NT2/D1 (cell line): ENCODE measurements at regions not wholly inside any gene's neighbourhood (a gene's known extent, or its start where the extent isn't known, plus 50 kb on each side); places are given as distances from the start of the nearest gene placed in this dataset.

Experiments used
- DNase-seq: peaks from one replicate; pipeline ENCODE4 v3.0.0-alpha.2; 2011; ENCODE audit warnings: low read depth, low spot score
- H3K27me3 ChIP-seq: 2 replicates; pipeline ENCODE4 v1.6.0; 2011; ENCODE audit warnings: mild to moderate bottlenecking; ENCODE audit not compliant: insufficient read length, insufficient read depth
- H3K36me3 ChIP-seq: 2 replicates; pipeline ENCODE4 v1.6.1; 2011; ENCODE audit warnings: mild to moderate bottlenecking, low read length, mixed read lengths; ENCODE audit not compliant: insufficient read depth, insufficient read length
- H3K4me1 ChIP-seq: 2 replicates; pipeline ENCODE4 v1.5.1; 2011; ENCODE audit not compliant: insufficient read depth, insufficient read length
- H3K4me3 ChIP-seq: 2 replicates; pipeline ENCODE4 v1.5.1; 2011; ENCODE audit warnings: low read depth; ENCODE audit not compliant: insufficient read length
- H3K9ac ChIP-seq: 2 replicates; pipeline ENCODE4 v1.6.0; 2011; ENCODE audit warnings: low read depth; ENCODE audit not compliant: insufficient read length
- H3K9me3 ChIP-seq: 2 replicates; pipeline ENCODE4 v1.5.1; 2011; ENCODE audit warnings: mild to moderate bottlenecking, low read length; ENCODE audit not compliant: insufficient read depth
- SUZ12 ChIP-seq: IDR thresholded peaks from 2 replicates; pipeline ENCODE4 v1.6.1; 2011; ENCODE audit not compliant: insufficient read length, insufficient read depth; ENCODE audit errors: extremely low read depth
- YY1 ChIP-seq: IDR thresholded peaks from 2 replicates; pipeline ENCODE4 v1.6.1; 2011; ENCODE audit not compliant: insufficient read length, insufficient read depth
- ZNF274 ChIP-seq: IDR thresholded peaks from 2 replicates; pipeline ENCODE4 v1.6.1; 2011; ENCODE audit warnings: mild to moderate bottlenecking, low read depth, low read length

DNA sequence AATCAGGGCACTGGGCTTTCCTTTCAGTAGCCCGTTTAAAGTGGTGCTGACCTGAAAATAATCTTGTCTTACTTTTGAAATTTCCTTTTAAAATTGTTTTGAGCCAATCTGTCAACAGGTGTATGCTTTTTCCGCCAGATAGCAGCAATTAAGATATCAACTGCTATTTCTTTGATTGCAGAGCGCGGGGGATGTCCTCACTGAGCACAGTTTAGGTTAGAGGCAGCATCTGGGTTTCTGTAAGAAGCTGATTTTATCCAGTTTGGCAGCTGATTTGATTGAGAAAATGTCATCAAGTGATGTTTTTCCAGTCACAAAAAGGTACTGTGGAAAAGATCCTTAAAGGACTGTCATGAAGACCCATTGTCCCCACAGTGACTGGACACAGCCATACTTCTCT, 371.8 kb downstream of the ADAMTS20 start:
- Histone ChIP-seq H3K9ac (no peak overlapping the region), H3K36me3 (no peaks in the 10 kb centered on the region), H3K27me3 (no peaks in the 10 kb centered on the region), H3K4me1 (no peaks in the 10 kb centered on the region), H3K4me3 (no peak overlapping the region), H3K9me3 (peaks cover 32% of the 10 kb centered on the region; the same call in 1 of the 2 replicates)
- no peak for TF ChIP-seq SUZ12
- TF ChIP-seq YY1, result no peak
- no peak for TF ChIP-seq ZNF274
- no peak for DNase-seq

DNA sequence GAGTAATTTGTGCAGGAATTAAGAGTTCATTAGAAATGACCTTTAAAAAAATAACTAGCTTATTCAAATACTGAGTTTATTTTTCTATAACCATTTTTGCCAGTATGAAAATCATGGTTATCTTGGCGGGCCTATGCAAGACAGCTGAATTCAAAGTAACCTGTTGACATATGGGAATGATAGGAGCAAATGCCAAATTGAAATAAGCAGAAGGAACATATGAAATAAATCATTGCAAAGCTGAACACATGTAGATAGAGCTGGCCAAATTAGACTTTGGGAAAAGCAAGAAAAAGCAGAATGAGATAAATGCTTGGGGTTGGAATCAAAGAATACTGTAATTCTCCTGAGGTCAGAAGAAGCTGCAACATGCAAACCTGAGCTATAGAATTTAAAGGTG, 372.5 kb downstream of the ADAMTS20 start:
- H3K4me3 ChIP-seq, result no peak overlapping the region
- H3K36me3 ChIP-seq, result no peaks in the 10 kb centered on the region
- H3K9me3 ChIP-seq, result peaks cover 32% of the 10 kb centered on the region; the same call in 1 of the 2 replicates
- H3K9ac ChIP-seq, result no peak overlapping the region
- no peak for DNase-seq
- H3K4me1 ChIP-seq, result no peaks in the 10 kb centered on the region
- no peaks in the 10 kb centered on the region for H3K27me3 ChIP-seq
- TF ChIP-seq ZNF274, result no peak
- no peak for TF ChIP-seq YY1

DNA sequence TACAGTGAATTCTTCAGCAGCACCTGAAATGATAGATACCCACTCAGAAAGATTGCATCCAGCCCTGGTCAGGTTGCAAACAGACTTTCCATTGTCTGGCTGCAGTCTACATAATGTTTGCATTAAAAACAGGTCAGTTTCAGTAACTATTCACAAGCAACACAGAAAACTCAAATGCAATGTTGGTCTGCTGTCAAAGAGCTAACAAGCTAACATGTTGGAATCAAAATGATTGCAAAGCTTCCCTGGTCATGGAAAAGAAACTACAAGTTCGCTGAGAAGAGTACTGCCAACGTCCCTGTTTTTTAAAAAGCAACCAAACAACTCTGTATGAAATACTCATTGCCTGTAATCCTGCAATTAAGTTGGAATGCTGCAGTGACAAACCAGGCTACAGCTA, 374.7 kb downstream of the ADAMTS20 start:
- no peak for DNase-seq
- H3K4me1 ChIP-seq, result no peaks in the 10 kb centered on the region
- no peaks in the 10 kb centered on the region for H3K27me3 ChIP-seq
- no peak overlapping the region for H3K9ac ChIP-seq
- no peaks in the 10 kb centered on the region for H3K36me3 ChIP-seq
- H3K9me3 ChIP-seq, result peaks cover 19% of the 10 kb centered on the region; the same call in 1 of the 2 replicates
- TF ChIP-seq ZNF274 (no peak), YY1 (no peak), SUZ12 (no peak)
- no peak overlapping the region for H3K4me3 ChIP-seq

DNA sequence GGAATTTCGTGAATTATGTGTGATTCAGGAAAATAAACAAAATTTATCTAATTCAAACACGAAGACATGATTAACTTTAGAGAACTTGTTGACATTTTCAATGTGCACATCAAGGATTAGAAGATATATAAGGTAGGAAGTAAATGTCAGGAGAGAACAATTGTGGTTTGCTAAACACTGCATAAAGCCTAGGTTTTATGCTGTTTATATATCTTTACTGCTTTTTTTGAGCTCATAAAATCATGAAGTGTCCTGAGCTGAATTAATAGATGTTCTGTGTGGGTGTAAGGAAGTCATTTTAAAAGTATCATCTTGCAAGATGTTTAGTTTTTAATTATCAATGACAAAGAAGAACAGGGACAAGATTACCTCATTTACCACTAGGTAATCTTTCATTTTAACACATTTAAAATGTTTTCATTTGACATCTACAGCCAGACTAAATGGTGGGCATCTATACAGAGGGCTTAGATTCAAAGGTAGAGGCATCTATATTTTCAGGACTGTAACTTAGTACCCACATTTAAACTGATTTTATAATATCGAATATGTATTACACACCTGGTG, 382.8 kb downstream of the ADAMTS20 start:
- no peak for TF ChIP-seq SUZ12
- no peak for TF ChIP-seq YY1
- TF ChIP-seq ZNF274, result no peak
- no peak for DNase-seq
- Histone ChIP-seq H3K9me3 (no peaks in the 10 kb centered on the region), H3K36me3 (no peaks in the 10 kb centered on the region), H3K27me3 (no peaks in the 10 kb centered on the region), H3K4me3 (no peak overlapping the region), H3K4me1 (no peaks in the 10 kb centered on the region), H3K9ac (no peak overlapping the region)

DNA sequence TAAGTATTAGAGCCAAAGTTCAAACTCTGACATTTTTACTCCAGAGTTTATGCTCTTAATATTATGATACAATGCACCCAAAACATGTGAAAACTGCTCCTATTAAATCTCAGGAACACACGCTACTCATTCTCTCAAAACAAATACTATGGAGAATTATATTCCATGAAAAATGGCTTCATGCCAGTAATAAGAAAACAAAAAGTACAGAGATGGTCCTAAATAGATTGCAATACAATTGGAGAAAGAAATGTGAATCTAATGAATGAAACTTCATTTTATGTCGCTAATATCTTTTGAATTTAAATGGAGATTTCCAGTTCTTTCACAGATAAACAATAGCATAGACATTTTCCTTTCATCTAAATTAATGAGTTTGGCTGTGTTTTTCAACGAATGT, 384.3 kb downstream of the ADAMTS20 start:
- no peaks in the 10 kb centered on the region for H3K36me3 ChIP-seq
- no peak for DNase-seq
- H3K4me1 ChIP-seq, result no peaks in the 10 kb centered on the region
- H3K4me3 ChIP-seq, result no peak overlapping the region
- H3K27me3 ChIP-seq, result no peaks in the 10 kb centered on the region
- no peak overlapping the region for H3K9ac ChIP-seq
- no peak for TF ChIP-seq YY1
- no peak for TF ChIP-seq ZNF274
- TF ChIP-seq SUZ12, result no peak
- H3K9me3 ChIP-seq, result no peaks in the 10 kb centered on the region

DNA sequence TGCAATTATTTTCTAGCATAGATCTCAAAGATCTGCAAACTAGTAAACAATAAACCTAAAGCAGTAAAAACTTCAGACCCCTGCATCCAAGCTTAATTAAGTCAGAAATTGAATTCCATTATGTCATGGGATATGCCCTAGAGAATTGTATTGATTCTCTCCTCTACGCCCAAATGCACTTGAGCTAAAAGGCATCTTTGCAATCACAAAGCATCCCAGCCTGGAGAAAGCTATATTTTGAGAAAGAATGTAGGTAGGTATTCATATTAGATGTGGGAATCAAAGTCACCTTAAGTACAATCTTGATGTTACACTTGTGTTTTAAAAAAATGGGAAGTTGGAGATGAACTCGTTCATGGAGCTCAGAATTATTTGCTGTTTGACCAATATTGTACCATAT, 386.7 kb downstream of the ADAMTS20 start:
- no peaks in the 10 kb centered on the region for H3K4me1 ChIP-seq
- no peak for TF ChIP-seq YY1
- no peak for TF ChIP-seq SUZ12
- no peak for TF ChIP-seq ZNF274
- H3K9ac ChIP-seq, result no peak overlapping the region
- no peak for DNase-seq
- no peak overlapping the region for H3K4me3 ChIP-seq
- no peaks in the 10 kb centered on the region for H3K9me3 ChIP-seq
- H3K27me3 ChIP-seq, result no peaks in the 10 kb centered on the region
- no peaks in the 10 kb centered on the region for H3K36me3 ChIP-seq

DNA sequence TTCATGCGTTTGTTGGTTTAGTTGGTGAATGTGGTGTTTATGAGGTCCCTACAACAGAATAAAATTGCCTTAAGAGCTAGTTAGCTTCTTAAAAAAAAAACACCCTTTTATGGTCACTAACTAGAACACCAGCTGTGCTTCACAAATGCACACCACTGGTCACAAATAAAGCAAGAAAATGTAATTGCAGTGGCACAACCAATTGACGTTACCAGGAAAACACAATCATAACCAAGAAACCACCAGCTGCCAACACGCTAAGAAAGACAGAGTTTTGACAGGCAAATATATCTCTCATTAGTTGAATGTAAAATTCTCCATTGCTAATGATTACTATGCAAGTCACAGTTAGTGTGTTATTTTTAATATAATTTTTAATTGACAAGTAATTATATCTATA, 389.9 kb downstream of the ADAMTS20 start:
- TF ChIP-seq ZNF274 (no peak), SUZ12 (no peak), YY1 (no peak)
- Histone ChIP-seq H3K27me3 (no peaks in the 10 kb centered on the region), H3K36me3 (no peaks in the 10 kb centered on the region), H3K4me1 (no peaks in the 10 kb centered on the region), H3K9ac (no peak overlapping the region), H3K4me3 (no peak overlapping the region), H3K9me3 (no peaks in the 10 kb centered on the region; the same call in none of the 2 replicates)
- DNase-seq, result no peak

DNA sequence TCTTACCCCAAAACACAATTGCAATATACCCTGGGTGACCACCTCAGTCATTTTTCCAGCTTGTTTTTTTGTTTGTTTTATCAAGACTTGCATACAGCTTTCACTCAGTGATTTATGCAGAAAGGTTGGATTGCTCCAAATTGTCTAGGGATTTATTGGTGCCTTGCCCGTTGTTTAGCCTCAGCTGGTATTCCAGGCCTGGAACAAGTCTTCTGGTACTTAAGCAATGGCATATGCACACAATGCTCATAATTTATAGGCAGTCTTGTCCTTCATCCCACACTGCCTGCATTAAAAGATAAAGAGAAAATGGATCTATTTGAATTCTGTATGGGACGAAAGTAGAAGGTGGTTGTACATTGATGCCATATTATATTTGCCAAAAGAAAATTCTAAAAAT, 392.5 kb downstream of the ADAMTS20 start:
- Histone ChIP-seq H3K9me3 (peaks cover 3% of the 10 kb centered on the region), H3K4me3 (no peak overlapping the region), H3K36me3 (no peaks in the 10 kb centered on the region), H3K9ac (no peak overlapping the region), H3K4me1 (no peaks in the 10 kb centered on the region), H3K27me3 (no peaks in the 10 kb centered on the region)
- no peak for DNase-seq
- TF ChIP-seq SUZ12, result no peak
- no peak for TF ChIP-seq ZNF274
- no peak for TF ChIP-seq YY1
